Right lobe of liver (tissue), 4 donors: ENCODE measurements at regions not wholly inside any gene's neighbourhood (a gene's known extent, or its start where the extent isn't known, plus 50 kb on each side); places are given as distances from the start of the nearest gene placed in this dataset.

ENCODE experiments used
- CTCF ChIP-seq, 4 donors: fragments of 200-600 bp in 3 of 4; fragments of 450-650 bp in 1 of 4; IDR thresholded peaks; one replicate each; pipeline versions ENCODE4 v1.5.1 to v1.8.0; 2016 to 2022; ENCODE audit warnings: antibody characterized with exemption in 4 of 4, mild to moderate bottlenecking in 2 of 4
- POLR2A ChIP-seq: fragments of 450-650 bp; IDR thresholded peaks from one replicate; pipeline ENCODE4 v1.6.1; 2017; ENCODE audit warnings: antibody characterized with exemption, mild to moderate bottlenecking
- donor health status: DM: no; HTN: no; CAD: no.
- donor health status: DM: no; HTN: no; CAD: no.
- donor health status: DM: no; HTN: yes; CAD: no.

DNA sequence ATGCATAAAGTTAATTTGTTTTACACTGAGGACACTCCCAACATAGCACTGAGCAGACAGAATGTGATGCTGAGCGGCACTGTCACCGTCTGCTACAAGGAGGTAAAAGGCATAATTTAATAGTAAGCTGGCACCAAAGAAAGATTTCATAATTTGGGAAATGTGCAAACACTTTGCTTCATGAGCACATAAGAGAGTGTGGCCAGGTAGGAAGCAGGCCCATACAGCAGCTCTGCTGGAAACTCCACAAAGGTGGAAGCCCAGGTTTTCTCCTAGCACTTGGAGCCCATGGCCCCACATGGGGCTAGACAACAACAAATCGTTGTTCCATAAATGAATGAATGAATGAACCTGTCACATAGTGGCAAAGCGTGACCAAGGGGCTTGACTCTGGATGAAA lies 68.5 kb upstream of the CACNA2D3 start:
- TF ChIP-seq CTCF (IDR thresholded peaks at IDR 0.05) (no peak), POLR2A (no peak)
